HG03139 (cell line): ENCODE measurements at regions not wholly inside any gene's neighbourhood (a gene's known extent, or its start where the extent isn't known, plus 50 kb on each side); places are given as distances from the start of the nearest gene placed in this dataset.

Experiments
- ATAC-seq: cut with Tn5 transposase; IDR thresholded peaks from one replicate; pipeline ENCODE4 v1.9.1; 2021; ENCODE audit not compliant: unreplicated experiment

DNA sequence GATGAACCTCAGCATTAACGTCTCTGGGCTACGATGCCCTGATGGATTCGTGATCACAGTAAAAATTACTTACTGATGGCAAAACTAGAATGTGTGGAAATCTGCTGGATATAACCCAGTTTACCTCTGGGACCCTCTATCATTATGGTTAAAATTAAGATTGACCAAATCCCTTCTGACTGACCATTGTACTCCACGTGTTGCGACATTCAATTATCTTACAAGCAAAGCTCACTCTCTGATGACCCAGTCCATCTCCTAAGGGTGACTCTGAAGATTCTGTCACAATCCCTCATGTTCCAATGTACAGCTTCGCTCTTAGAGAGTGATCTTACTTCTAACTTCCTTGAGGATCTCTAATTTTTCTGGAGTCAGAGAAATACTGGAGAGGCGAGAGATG, 288.5 kb upstream of the RUNX1 start:
- no peak for ATAC-seq

DNA sequence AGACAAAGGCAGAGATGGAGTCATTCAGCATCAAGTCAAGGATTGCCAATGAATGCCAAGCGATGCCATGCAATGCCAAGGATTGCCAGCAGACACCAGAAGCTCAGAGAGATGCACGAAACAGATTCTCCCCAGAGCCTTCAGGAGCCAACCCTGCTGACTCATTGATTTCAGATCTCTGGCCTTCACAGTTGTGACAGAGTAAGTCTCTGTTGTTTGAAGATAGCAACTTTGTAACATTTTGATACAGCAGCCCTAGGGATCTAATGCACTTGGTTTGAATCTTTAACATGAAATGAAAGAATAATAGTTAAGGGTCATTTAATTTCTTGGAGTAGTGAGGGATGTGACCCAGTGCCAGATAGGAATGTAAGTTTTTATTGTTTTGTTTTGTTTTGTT, 287.4 kb upstream of the RUNX1 start:
- no peak for ATAC-seq

DNA sequence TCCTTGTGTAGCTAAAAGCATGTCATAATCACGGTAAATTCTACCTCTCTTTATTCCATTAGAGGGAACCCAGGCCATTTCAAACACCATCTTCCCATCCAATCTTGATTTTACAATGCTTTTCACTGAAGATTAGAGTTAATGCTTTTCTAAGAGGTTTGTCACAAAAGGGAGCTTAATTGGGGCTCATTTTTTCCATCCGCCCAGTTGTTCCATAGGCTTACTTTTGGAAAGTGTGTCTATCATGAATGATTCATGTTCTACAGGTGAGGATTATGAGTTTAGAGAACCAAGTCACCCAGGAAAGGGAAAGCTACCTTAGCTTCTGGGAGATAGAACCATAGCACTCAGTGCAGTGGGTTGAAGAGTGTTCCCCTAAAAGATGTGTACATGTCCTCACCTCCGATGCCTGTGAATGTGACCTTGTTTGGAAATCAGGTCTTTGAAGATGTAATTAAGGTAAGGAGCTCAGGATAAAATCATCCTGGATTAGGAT, 286.9 kb upstream of the RUNX1 start:
- no peak for ATAC-seq

DNA sequence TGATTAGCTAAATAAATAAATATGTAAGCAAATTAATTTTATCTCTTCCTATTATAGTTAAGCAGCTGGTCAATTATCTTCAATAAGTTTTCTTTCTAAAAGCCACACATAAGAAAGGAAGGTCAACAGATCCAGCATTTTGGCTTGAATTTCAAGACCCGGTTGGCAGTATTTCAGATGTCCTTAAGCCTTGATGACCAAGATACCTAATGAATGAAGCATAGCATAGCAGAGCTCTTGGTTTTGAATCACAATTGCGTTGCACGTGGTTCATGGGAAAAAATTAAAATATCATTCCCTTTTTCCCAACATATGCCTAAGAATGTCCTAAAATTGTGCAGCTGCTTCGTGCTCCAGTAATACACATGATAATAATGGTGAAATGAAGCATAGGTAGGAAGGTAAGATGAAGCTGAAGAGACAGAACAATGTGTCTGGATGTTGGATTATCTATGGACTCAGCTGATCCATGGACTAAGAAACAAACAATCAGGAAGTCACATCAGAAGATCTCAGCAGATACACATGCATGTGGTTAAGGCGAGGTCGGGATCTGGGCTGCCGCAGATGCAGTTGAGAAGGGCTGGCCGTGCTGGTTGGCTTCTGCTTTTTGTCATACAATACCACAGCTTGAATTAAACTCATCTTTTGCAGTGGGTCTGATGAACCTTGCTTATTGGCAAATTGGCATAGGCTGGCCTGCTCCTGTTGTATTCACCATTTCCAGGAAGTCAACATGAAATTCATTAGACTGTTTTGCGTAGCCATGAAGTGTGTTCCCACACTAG, 284.9 kb upstream of the RUNX1 start:
- no peak for ATAC-seq

DNA sequence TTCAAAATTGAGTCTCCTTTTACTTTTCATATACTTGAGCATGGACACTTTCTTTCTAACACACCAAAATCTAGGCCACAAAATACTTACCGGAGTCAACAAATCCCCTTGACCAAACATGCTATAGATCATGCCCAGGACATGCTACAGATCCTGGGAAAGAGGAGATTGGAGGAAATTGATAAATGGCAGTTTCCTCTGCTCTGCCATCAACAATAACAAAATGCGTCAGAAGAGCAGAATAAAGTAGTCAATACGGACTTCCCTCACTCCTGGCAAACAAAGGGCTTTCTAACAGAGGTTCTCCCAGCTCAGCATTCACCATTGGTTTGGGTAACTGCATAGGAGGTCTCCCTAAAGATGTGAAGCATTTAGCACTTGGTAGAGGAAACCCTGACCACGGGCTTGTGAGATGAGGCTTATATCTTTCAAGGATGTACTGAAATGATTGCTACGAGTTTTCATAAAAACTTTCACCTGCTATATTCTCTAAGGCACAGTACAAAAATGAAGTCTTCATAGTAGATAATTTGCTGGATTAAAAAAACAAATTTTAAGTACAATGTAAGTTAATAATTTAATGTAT, 283.8 kb upstream of the RUNX1 start:
- no peak for ATAC-seq

DNA sequence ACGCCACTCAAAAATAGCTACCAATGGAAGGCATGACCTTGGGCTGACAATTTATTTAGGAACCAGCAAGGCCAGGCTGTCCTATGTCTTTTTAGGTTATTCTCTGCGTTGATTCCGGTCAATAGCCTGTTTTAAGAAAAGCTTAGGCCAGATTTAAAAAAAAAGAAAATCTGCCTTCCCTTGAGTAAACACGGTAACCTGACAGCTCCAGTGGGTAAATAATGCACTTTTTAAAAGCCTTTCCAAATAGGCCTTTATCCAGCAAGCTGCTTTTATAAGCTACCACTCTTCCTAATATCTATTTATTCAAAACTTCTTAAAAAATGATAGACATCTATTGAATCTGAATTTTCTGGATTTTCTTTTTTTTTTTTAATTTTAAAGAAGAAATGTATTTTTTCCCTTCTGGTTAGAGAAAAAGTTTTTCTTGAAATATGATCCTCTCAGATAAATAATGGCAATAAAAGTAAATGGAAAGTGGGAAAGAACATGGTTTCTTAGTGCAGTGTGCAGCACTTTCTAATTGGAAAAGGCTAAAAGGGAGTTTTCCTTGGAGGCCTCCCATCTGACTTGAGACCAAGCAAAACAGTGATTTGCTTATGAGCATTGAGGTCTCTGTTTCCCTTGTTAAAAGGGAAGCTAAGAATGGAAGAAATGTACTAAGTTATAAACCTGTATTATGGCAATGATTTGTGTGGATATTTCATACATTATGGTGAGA, 281.0 kb upstream of the RUNX1 start:
- ATAC-seq: no peak

DNA sequence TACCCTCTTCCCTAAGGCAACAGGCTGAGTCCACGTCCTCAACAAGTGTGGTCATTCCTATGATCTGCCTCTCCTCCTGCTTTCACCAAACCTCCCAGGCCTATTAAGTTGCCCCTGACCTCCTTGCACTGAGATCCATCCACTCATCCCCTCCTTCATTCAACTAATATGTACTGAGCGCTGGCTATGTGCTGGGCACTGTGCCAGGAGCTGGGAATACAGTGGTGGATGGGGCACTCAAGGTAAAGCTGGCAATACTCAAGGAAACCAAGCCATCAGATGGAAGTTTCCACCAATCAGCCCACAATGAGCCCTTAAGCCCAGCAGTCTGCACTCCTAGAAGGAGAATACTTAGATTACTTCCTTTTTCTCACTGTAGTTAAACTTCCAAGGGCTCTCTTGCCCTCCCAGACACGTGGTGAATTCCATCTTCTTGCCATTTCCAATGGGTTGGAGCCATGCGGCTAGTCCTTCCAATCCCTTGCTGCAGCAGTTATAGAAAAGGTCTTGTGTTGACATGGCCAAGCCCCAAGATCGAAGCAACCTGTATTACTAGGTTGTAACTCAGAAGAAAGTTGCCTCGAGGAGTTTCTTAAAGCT, 279.9 kb upstream of the RUNX1 start:
- ATAC-seq: no peak

DNA sequence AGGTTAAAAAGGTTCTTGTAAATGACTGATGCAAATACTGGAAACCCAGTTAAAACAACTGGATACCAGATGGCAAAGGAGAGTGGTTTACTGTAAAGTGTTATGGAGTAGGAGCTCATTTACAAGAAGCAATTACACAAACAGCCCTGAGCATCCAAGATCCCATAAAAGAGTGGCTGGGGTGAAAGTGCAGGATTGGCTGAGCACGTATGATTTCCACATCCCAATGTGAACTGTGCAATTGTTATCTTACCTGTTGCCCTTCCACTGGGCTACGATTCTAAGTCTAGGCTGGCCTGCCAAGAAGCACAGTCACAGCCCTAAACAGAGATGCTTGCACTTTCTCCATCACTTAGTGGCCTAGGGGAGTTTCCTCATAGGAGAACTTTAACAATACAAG, 277.6 kb upstream of the RUNX1 start:
- no peak for ATAC-seq

DNA sequence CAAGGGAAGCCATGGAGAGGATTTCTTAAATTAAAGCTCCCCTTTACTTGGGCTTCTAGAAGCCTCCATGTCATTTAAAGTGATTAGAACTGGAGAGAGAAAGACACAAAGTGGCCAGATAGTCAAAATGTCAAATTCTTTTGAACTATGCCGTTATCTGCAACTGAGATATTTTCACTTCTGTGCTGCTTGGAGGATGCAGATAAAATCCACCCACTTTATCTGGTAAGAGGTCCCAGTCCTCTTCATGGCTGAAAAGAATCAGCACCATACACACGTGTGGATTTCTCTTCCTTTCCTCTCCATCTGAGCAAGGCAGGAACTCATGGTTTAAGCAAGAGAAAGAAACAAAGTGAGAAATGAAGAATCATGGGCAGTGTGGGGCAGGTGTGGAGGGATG, 276.9 kb upstream of the RUNX1 start:
- ATAC-seq: no peak

DNA sequence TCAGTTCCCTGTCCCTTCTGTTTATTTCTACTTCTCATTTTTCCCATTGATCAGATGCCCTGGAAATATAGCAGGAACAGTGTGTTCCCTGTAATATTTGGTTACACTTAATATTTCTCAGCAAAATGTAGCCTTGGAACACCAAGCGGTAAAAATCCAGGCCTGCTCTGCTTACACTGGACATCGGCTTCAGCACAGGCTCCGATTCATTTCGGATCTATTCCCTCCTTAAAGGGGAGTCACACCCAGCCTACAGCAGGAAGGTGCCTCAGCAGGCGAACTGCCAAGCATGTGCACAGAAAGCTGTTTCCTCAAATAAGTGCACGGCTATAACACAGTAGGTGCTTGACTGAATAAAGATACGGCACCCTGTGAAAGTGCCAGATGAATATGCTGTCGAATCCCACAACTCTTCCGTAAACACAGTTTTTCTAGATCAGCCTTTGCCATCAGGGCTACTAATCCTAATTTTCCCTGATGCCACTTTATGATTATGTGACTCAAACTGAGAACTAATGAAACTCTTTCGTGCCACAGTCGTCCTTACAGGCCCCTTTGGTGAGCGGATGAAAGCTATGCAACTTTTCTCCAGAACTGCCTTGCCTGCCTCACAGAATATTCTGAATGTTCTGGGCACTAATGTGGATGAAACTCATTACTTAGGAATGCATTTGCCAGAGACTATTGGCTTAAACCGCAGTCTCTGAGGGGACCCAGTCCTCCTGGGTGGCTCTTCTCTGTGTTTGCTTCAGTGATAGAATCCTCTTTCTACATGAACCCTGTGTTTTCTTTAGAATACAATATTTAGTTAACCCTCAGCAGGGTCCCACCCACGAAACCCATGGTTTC, 275.5 kb upstream of the RUNX1 start:
- no peak for ATAC-seq

DNA sequence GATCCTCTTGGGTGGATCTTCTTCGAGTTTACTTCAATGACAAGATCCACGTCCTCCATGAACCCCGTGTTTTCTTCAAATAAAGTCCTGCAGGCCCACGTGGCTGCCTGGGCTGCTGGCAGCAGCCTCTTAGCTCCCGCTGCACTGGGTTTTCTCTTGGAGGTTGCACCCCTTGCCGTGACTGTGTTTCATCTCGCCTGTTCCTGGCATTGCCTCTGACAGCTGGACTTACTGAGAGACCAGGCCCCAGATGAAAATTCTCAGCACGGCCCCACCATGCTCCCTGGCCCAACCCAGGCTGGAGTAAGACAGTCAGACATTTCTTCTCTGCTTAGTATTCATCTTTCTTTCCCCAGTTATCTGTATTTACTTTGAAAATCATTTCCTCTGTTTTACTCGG, 274.8 kb upstream of the RUNX1 start:
- ATAC-seq: no peak

DNA sequence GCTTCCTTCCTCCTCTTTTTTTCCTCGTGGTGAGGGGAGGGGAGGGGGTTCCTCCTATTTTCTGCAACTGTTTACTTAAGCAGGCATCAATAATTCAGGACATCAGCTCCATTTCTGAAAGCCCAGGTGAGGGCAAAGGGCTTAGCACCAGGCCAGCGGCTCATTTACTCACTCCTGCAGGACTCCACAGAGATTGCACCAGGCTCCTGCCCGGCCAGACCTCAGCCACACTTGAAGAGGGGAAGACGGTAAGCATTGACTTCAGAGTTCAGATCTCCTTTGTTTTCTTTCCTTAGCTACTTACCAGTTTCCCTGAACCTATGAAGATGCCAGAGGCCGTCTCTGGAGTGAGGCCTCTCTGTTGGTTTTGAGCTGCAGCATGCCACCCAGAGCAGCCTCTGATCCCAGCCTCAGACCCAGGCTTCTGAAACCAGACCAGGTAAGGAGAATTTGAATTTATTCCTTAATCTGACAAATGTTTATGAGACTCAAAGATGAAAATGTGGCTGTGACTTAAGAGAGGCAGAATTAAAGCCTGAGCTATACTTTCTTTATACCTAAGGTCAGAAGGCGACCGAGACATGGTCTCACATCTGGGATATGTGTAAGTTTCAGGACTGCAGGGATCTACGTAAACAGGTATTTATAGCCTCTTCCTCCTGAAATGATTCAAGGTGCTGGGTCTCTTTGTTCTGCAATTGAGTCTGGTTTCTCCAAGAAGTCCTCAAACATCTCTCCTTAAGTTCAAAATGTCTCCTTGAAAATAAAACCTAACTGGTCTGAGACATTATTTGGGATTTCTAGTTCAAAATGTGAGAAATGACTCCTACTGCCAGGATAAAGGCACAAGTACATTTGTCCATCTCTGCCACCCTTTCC, 272.5 kb upstream of the RUNX1 start:
- no peak for ATAC-seq

DNA sequence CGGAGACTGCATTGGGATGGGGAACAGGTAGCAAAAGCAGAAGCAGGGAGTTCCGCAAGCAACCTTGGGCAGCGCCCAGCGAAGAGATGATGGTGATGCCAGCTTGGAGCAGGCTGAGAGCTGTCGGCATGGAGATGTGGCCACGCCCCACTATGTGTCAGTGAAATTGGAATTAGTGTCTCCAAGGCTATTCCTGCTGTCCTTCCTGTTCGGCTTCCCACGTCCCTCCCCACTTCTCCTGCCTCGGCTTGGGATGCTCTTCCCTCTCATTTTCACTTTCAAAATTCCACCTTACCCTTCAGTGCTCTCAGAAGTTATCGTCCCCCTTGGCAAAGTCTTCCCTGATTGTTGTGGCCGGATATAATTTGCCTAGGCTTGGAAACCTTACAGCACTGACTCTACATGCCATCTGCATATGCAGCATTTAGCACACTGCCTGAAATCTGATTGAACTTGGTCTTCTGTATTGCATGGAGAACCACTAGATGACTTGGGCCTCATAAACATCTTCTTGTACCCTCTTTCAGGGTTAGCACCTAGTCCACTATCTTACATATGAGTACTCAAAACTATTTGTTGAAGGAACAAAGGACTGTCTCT, 270.7 kb upstream of the RUNX1 start:
- no peak for ATAC-seq

DNA sequence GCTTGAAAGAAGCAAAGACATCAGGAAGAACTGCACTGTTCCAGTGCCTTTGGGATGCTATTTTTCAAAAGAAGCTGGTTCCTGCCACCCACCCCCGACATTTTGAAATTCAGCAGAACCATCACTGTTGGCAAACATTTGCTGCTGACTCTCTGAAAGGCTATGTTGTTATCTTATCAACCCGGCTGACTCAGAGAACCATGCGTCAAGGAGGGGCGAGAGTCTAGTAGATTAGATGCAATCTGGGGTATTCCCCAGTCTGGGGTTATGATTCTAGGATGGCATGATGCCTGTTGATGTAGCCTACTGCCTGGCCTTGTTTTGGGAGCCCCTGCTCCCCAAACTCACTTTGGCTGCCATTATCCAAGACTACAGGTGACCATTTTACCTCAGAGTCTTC, 267.8 kb upstream of the RUNX1 start:
- no peak for ATAC-seq

DNA sequence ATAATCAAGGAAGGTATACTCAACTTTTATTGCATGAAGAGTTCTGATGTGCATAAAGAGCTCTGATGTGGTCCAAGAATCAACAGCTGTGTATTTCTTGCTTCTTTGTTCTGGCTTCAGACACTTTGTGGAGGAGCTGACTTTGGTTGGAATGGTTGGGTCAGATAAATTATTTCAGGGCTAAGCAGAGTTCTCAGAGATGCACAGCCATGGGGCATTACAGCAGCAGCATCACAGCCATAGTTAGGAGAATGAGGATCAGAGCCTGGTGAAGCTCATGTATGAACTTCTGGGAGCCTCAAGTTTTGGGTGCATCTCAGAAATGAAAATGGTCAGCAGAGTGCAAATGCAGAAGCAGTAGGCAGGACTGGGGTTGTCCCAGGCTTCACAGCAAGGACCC, 267.4 kb upstream of the RUNX1 start:
- no peak for ATAC-seq

DNA sequence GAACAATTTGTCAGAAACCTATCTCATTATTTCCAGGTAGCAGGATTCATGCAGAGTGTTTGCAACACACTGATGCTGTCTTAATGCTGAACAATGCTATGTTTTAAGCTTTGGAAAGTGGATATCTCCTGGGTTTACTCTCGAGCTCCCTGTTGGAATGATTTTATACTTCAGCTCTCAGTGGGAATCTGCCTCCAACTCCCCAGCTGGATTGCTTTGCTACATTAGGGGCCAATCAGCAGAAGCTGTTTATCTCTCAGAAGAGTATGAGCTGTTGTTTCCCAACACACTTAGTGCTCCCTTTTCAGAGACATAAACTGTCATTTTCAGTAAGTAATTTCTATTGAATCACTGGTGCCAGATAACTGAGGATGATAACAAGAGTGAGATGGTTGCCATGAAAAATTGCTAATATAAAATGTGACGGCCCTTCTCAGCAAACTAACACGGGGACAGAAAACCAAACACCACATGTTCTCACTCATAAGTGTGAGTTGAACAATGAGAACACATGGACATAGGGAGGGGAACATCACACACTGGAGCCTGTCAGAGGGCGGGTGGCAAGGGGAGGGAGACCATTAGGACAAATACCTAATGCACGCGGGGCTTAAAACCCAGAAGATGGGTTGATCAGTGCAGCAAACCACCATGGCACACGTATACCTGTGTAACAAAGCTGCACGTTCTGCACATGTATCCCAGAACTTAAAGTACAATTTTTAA, 265.9 kb upstream of the RUNX1 start:
- ATAC-seq: no peak

DNA sequence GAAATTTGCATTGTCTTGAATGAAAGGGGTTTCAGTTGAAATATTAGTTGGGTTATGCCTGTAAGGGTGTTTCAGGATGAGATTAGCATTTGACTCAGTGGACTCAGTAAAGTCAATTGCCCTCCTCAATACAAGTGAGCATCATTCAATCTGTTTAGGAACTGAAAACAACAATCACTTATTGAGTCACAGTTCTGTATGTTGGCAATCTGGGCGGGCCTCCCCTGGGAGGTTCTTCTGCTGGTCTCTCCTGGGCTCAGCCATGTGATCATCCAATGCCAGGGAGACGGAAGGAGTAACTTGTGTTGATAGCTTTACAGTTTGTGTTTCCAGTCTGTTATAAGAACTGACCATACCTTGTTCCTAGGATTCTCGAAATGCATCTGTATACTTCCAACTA, 262.9 kb upstream of the RUNX1 start:
- no peak for ATAC-seq

DNA sequence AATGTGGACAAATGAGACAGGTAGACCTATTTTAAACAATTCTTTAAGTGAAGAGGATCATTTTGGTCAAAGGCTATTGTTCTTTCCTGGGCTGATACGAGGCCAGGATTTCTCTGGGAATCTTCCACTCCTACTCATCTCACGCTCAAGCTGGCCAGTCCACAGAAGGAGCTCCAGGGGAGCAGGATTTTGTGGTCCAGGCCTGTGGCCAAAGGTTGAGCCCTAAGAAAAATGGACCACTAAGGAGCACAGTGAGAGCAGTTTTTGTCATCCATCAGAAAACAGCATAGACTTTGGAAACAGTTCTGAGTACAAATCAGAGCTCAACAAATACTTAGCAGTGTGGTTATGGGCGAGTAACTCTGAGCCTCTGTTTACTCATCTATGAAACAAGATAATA, 260.2 kb upstream of the RUNX1 start:
- no peak for ATAC-seq

DNA sequence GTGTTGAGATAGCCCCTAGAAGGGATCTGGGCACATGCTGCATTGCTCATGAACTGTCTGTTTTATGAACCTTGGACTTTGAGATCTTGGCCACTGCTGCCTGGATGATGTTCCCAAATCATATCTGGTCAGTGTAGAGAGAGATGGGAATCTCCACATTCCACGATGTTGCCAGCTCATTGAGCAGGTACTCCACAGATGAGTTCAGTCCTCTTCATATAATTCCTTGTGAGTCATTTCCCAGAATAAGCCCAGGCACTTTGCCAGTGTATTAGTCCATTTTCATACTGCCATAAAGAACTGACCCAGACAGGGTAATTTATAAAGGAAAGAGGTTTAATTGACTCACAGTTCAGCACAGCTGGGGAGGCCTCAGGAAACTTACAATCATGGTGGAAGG, 254.0 kb upstream of the RUNX1 start:
- ATAC-seq: no peak
